ENCODE measurements at regions not wholly inside any gene's neighbourhood (a gene's known extent, or its start where the extent isn't known, plus 50 kb on each side); places are given as distances from the start of the nearest gene placed in this dataset.
"Not testable (repeated sequence)": the region's sequence is repeated elsewhere in the genome, so short reads cannot be mapped to it uniquely, and the experiment has no call there.

DNA sequence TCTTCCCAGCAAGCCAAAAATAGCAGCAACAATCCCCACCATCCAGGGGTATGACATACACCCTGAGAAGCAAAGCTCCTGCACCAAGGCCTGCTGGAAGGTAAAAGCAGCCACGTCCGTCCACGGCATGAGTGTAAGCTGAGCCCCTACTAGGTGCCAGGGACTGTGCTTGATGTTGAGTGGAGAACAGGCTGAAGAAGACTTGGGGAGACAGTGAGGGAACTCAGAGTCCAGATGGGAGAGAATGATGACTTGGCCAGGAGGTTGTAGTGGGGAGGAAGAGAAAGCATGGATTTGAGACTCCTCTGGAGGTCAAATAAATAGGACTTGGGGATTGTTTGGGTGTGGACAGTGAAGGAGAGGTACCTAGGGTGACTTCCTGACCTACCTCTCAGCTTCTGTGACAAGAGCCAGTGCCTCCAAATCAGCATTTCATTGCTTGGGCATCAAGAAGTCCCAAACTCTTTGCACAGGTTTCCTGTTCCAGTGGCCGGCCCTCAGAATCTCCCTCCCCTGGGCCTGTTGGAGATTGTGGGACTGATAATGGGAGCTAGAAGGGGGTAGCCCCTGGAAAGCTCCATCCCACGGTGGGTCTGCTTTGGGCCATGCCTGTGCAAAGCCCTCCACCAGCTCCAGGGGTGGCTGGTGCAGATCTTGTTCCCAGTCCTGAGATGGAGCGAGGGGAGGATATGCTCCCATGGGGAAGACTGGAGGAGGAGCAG lies 58.3 kb upstream of the ADAMTS2 start:
- H3K27me3 ChIP-seq (ENCODE audit: control insufficient read depth, insufficient read depth, low read length), result no peaks in the 10 kb centered on the region
- H3K36me3 ChIP-seq (ENCODE audit: control insufficient read depth, insufficient read depth, low read length), result no peaks in the 10 kb centered on the region
- TF ChIP-seq, protein P1, sequence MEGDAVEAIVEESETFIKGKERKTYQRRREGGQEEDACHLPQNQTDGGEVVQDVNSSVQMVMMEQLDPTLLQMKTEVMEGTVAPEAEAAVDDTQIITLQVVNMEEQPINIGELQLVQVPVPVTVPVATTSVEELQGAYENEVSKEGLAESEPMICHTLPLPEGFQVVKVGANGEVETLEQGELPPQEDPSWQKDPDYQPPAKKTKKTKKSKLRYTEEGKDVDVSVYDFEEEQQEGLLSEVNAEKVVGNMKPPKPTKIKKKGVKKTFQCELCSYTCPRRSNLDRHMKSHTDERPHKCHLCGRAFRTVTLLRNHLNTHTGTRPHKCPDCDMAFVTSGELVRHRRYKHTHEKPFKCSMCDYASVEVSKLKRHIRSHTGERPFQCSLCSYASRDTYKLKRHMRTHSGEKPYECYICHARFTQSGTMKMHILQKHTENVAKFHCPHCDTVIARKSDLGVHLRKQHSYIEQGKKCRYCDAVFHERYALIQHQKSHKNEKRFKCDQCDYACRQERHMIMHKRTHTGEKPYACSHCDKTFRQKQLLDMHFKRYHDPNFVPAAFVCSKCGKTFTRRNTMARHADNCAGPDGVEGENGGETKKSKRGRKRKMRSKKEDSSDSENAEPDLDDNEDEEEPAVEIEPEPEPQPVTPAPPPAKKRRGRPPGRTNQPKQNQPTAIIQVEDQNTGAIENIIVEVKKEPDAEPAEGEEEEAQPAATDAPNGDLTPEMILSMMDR (IDR thresholded peaks at IDR 0.05; ENCODE audit: insufficient read depth, low read length, severe bottlenecking), result no peak
- H3K4me3 ChIP-seq (ENCODE audit: low read depth, low read length), result no peak overlapping the region
- DNase-seq (ENCODE audit: low read depth) (no peak), FAIRE-seq (no peak)

- not testable (repeated sequence) for H3K27me3 ChIP-seq (ENCODE audit: control insufficient read depth, insufficient read depth, low read length); H3K36me3 ChIP-seq (ENCODE audit: control insufficient read depth, insufficient read depth, low read length); FAIRE-seq; DNase-seq (ENCODE audit: low read depth); H3K4me3 ChIP-seq (ENCODE audit: low read depth, low read length)
Observed at GRCh38 chr5:179400435-179400834, 55.2 kb upstream of the ADAMTS2 start.

- DNase-seq (ENCODE audit: low read depth) (no peak), FAIRE-seq (no peak)
- H3K36me3 ChIP-seq (ENCODE audit: control insufficient read depth, insufficient read depth, low read length), result no peaks in the 10 kb centered on the region
- no peaks in the 10 kb centered on the region for H3K27me3 ChIP-seq (ENCODE audit: control insufficient read depth, insufficient read depth, low read length)
- TF ChIP-seq, protein P1 (IDR thresholded peaks at IDR 0.05; ENCODE audit: insufficient read depth, low read length, severe bottlenecking), result no peak
- H3K4me3 ChIP-seq (ENCODE audit: low read depth, low read length), result no peak overlapping the region
Observed at GRCh38 chr5:179400020-179400419, 54.8 kb upstream of the ADAMTS2 start.

GRCh38 chr5:179399327-179399726 lies 54.1 kb upstream of the ADAMTS2 start:
- not testable (repeated sequence) for DNase-seq (ENCODE audit: low read depth); FAIRE-seq; H3K36me3 ChIP-seq (ENCODE audit: control insufficient read depth, insufficient read depth, low read length); H3K4me3 ChIP-seq (ENCODE audit: low read depth, low read length); H3K27me3 ChIP-seq (ENCODE audit: control insufficient read depth, insufficient read depth, low read length)

DNA sequence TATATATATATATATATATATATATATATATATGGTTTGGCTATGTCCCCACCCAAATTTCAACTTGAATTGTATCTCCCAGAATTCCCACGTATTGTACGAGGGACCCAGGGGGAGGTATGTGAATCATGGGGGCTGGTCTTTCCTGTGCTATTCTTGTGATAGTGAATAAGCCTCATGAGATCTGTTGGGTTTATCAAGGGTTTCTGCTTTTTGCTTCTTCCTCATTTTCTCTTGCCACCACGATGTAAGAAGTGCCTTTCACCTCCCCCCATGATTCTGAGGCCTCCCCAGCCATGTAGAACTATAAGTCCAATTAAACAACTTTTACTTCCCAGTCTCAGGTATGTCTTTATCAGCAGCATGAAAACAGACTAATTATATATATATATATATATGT lies 52.3 kb upstream of the ADAMTS2 start:
- TF ChIP-seq, protein P1 (IDR thresholded peaks at IDR 0.05; ENCODE audit: insufficient read depth, low read length, severe bottlenecking), result no peak
- DNase-seq (ENCODE audit: low read depth) (no peak), FAIRE-seq (no peak)
- H3K36me3 ChIP-seq (ENCODE audit: control insufficient read depth, insufficient read depth, low read length), result no peaks in the 10 kb centered on the region
- no peak overlapping the region for H3K4me3 ChIP-seq (ENCODE audit: low read depth, low read length)
- H3K27me3 ChIP-seq (ENCODE audit: control insufficient read depth, insufficient read depth, low read length), result no peaks in the 10 kb centered on the region
